Neural progenitor cell (in vitro differentiated cells): ENCODE measurements at regions not wholly inside any gene's neighbourhood (a gene's known extent, or its start where the extent isn't known, plus 50 kb on each side); places are given as distances from the start of the nearest gene placed in this dataset.

Experiments
- DNase-seq: peaks from one replicate; pipeline ENCODE4 v3.0.0-alpha.2; 2016; ENCODE audit warnings: low spot score
- H2AFZ ChIP-seq: fragments of 200-600 bp; sonication (generic); replicated peaks from 2 replicates; pipeline ENCODE4 v1.6.1; 2016; ENCODE audit warnings: antibody characterized with exemption
- H3F3A ChIP-seq: fragments of 200-600 bp; sonication (generic); 2 replicates; pipeline ENCODE4 v1.6.1; 2016; ENCODE audit warnings: antibody characterized with exemption, low read depth
- H3K27ac ChIP-seq: fragments of 200-600 bp; sonication (generic); 2 replicates; pipeline ENCODE4 v1.5.1; 2016; ENCODE audit warnings: mild to moderate bottlenecking
- H3K27me3 ChIP-seq: fragments of 200-600 bp; sonication (generic); 2 replicates; pipeline ENCODE4 v1.6.1; 2016; ENCODE audit warnings: mild to moderate bottlenecking, moderate library complexity
- H3K36me3 ChIP-seq: fragments of 200-600 bp; sonication (generic); 2 replicates; pipeline ENCODE4 v1.5.1; 2016
- H3K4me1 ChIP-seq: fragments of 200-600 bp; sonication (generic); 2 replicates; pipeline ENCODE4 v1.6.1; 2016; ENCODE audit warnings: mixed run types
- H3K4me2 ChIP-seq: fragments of 200-600 bp; sonication (generic); 2 replicates; pipeline ENCODE4 v1.6.1; 2016
- H3K4me3 ChIP-seq: fragments of 200-600 bp; sonication (generic); 2 replicates; pipeline ENCODE4 v1.5.1; 2016
- H3K79me2 ChIP-seq: fragments of 200-600 bp; sonication (generic); 2 replicates; pipeline ENCODE4 v1.6.1; 2016; ENCODE audit warnings: low read depth
- H3K9ac ChIP-seq: fragments of 200-600 bp; sonication (generic); 2 replicates; pipeline ENCODE4 v1.6.1; 2016
- H3K9me3 ChIP-seq: fragments of 200-600 bp; sonication (generic); 2 replicates; pipeline ENCODE4 v1.5.1; 2016; ENCODE audit warnings: low read depth
- H4K20me1 ChIP-seq: fragments of 200-600 bp; sonication (generic); 2 replicates; pipeline ENCODE4 v1.6.1; 2016; ENCODE audit warnings: low read depth
- H3K27ac Mint-ChIP-seq: 3 replicates; pipeline ENCODE4 v1.8.0; 2021; ENCODE audit warnings: mixed read lengths
- H3K27me3 Mint-ChIP-seq: 2 replicates; pipeline ENCODE4 v1.8.0; 2022; ENCODE audit warnings: low read depth, mild to moderate bottlenecking, inconsistent platforms, moderate library complexity, mixed read lengths; ENCODE audit not compliant: insufficient read depth
- H3K36me3 Mint-ChIP-seq: 3 replicates; pipeline ENCODE4 v1.8.0; 2021; ENCODE audit warnings: mixed read lengths
- H3K4me1 Mint-ChIP-seq: 3 replicates; pipeline ENCODE4 v1.8.0; 2021; ENCODE audit warnings: mixed read lengths
- H3K4me3 Mint-ChIP-seq: 3 replicates; pipeline ENCODE4 v1.8.0; 2021; ENCODE audit warnings: mild to moderate bottlenecking, moderate library complexity, mixed read lengths
- H3K9me3 Mint-ChIP-seq: 3 replicates; pipeline ENCODE4 v1.8.0; 2020; ENCODE audit warnings: mixed read lengths
- CTCF ChIP-seq: fragments of 200-600 bp; sonication (generic); IDR thresholded peaks from 2 replicates; pipeline ENCODE4 v1.5.1; 2017; ENCODE audit warnings: antibody characterized with exemption, mild to moderate bottlenecking
- EZH2 ChIP-seq: fragments of 200-600 bp; sonication (generic); IDR thresholded peaks from 2 replicates; pipeline ENCODE4 v1.6.1; 2017; ENCODE audit warnings: antibody characterized with exemption, mild to moderate bottlenecking, moderate library complexity
- EZH2phosphoT487 ChIP-seq: fragments of 200-600 bp; sonication (generic); IDR thresholded peaks from 2 replicates; pipeline ENCODE4 v1.6.1; 2017; ENCODE audit warnings: antibody characterized with exemption

- TF ChIP-seq EZH2phosphoT487 (no peak), EZH2 (no peak), CTCF (no peak)
- Histone ChIP-seq H4K20me1 (no peaks in the 10 kb centered on the region), H3K36me3 (no peaks in the 10 kb centered on the region), H3K4me2 (no peak overlapping the region), H3K79me2 (no peaks in the 10 kb centered on the region), H3K4me1 (no peaks in the 10 kb centered on the region), H3K9me3 (no peaks in the 10 kb centered on the region), H3K27me3 (no peaks in the 10 kb centered on the region), H3K4me3 (no peak overlapping the region), H2AFZ (no peak overlapping the region), H3F3A (no peaks in the 10 kb centered on the region), H3K27ac (no peak overlapping the region), H3K9ac (no peak overlapping the region)
- DNase-seq = no peak
- peaks cover 3% of the 10 kb centered on the region for H3K9me3 Mint-ChIP-seq
- no peaks in the 10 kb centered on the region for H3K4me1 Mint-ChIP-seq
- no peak overlapping the region for H3K27ac Mint-ChIP-seq
- H3K36me3 Mint-ChIP-seq = no peaks in the 10 kb centered on the region
- H3K4me3 Mint-ChIP-seq = no peak overlapping the region
- H3K27me3 Mint-ChIP-seq = no peaks in the 10 kb centered on the region
Measured at GRCh38 chr14:42950363-42950762, 1343.7 kb downstream of the LRFN5 start.

GRCh38 chr14:42947991-42948390, 1341.3 kb downstream of the LRFN5 start:
- H3F3A ChIP-seq = no peaks in the 10 kb centered on the region
- Mint-ChIP-seq H3K9me3 (peaks cover 3% of the 10 kb centered on the region), H3K27ac (no peak overlapping the region), H3K27me3 (no peaks in the 10 kb centered on the region), H3K4me1 (no peaks in the 10 kb centered on the region), H3K36me3 (no peaks in the 10 kb centered on the region), H3K4me3 (no peak overlapping the region)
- no peaks in the 10 kb centered on the region for H4K20me1 ChIP-seq
- no peak overlapping the region for H3K27ac ChIP-seq
- no peaks in the 10 kb centered on the region for H3K36me3 ChIP-seq
- DNase-seq = no peak
- no peak overlapping the region for H2AFZ ChIP-seq
- no peaks in the 10 kb centered on the region for H3K27me3 ChIP-seq
- TF ChIP-seq CTCF (no peak), EZH2 (no peak), EZH2phosphoT487 (no peak)
- H3K9ac ChIP-seq = no peak overlapping the region
- H3K4me1 ChIP-seq = no peaks in the 10 kb centered on the region
- H3K4me2 ChIP-seq = no peak overlapping the region
- no peaks in the 10 kb centered on the region for H3K9me3 ChIP-seq
- no peak overlapping the region for H3K4me3 ChIP-seq
- no peaks in the 10 kb centered on the region for H3K79me2 ChIP-seq

GRCh38 chr14:42944284-42944683, 1337.6 kb downstream of the LRFN5 start:
- H3K27me3 Mint-ChIP-seq = no peaks in the 10 kb centered on the region
- H3K4me3 ChIP-seq = no peak overlapping the region
- TF ChIP-seq EZH2phosphoT487 (no peak), CTCF (no peak), EZH2 (no peak)
- no peak overlapping the region for H2AFZ ChIP-seq
- no peaks in the 10 kb centered on the region for H3K79me2 ChIP-seq
- H3K4me1 ChIP-seq = no peaks in the 10 kb centered on the region
- H3K36me3 Mint-ChIP-seq = no peaks in the 10 kb centered on the region
- H3K27ac ChIP-seq = no peak overlapping the region
- H3K9ac ChIP-seq = no peak overlapping the region
- no peak overlapping the region for H3K4me3 Mint-ChIP-seq
- no peaks in the 10 kb centered on the region for H3K9me3 Mint-ChIP-seq
- no peak for DNase-seq
- H3K27ac Mint-ChIP-seq = no peak overlapping the region
- no peaks in the 10 kb centered on the region for H3K4me1 Mint-ChIP-seq
- no peaks in the 10 kb centered on the region for H3K27me3 ChIP-seq
- H3K9me3 ChIP-seq = no peaks in the 10 kb centered on the region
- H3K36me3 ChIP-seq = no peaks in the 10 kb centered on the region
- no peaks in the 10 kb centered on the region for H4K20me1 ChIP-seq
- H3K4me2 ChIP-seq = no peak overlapping the region
- no peaks in the 10 kb centered on the region for H3F3A ChIP-seq

- Histone ChIP-seq H3K9me3 (no peaks in the 10 kb centered on the region), H3F3A (no peaks in the 10 kb centered on the region)
- TF ChIP-seq EZH2 (no peak), CTCF (no peak), EZH2phosphoT487 (no peak)
Measured at GRCh38 chr14:42931308-42931707, 1324.6 kb downstream of the LRFN5 start.

More at GRCh38 chr14:42931308-42931707, 1324.6 kb downstream of the LRFN5 start:
- no peak overlapping the region for H3K27ac Mint-ChIP-seq
- no peaks in the 10 kb centered on the region for H3K9me3 Mint-ChIP-seq
- Histone ChIP-seq H4K20me1 (no peaks in the 10 kb centered on the region), H2AFZ (peak overlapping the region; percentile 54), H3K4me1 (no peaks in the 10 kb centered on the region), H3K9ac (no peak overlapping the region), H3K79me2 (no peaks in the 10 kb centered on the region), H3K4me2 (no peak overlapping the region), H3K4me3 (no peak overlapping the region), H3K27me3 (no peaks in the 10 kb centered on the region), H3K27ac (no peak overlapping the region), H3K36me3 (no peaks in the 10 kb centered on the region)
- H3K27me3 Mint-ChIP-seq = no peaks in the 10 kb centered on the region
- H3K4me3 Mint-ChIP-seq = no peak overlapping the region
- no peaks in the 10 kb centered on the region for H3K4me1 Mint-ChIP-seq
- DNase-seq = no peak
- no peaks in the 10 kb centered on the region for H3K36me3 Mint-ChIP-seq
